Heart left ventricle (tissue), 13 donors: ENCODE measurements at regions not wholly inside any gene's neighbourhood (a gene's known extent, or its start where the extent isn't known, plus 50 kb on each side); places are given as distances from the start of the nearest gene placed in this dataset.

Experiments used
- POLR2A ChIP-seq, 2 donors: fragments of 450-650 bp; IDR thresholded peaks; one replicate each; pipeline ENCODE4 v1.6.1; 2017; ENCODE audit warnings: antibody characterized with exemption in 2 of 2, mild to moderate bottlenecking in 2 of 2, moderate library complexity in 2 of 2
- TF ChIP-seq, protein P1 (sequence below), 12 donors: fragments of 200-600 bp; sonication (generic) in 4 of 12; IDR thresholded peaks; one replicate each; pipeline versions ENCODE4 v1.5.0 to v1.8.0; 2018 to 2022; ENCODE audit warnings: antibody characterized with exemption in 12 of 12, mild to moderate bottlenecking in 5 of 12
- donor health status: ischemic (EF 13 %, LVEDD 7.1; RV severe dilation, severe dysfunction).
- donor health status: DM: no; HTN: yes; CAD: no.
- donor health status: DM: no; HTN: no; CAD: no.
- donor health status: ischemic (EF 25% LVEDD 6.9; RV normal size, moderate dysfunction).
- donor health status: ischemic (EF 25% LVEDD 5.7; RV mildly dilated, moderate dysfunction).
- donor health status: ischemic (EF 35%, LVEDD 5.7; RV mildly dilated, moderate dysfunction).
- donor health status: nonischemic (EF 11% LVEDD 7.7; RV severe dilation, severe dysfunction).
- donor health status: DM: yes; HTN: yes; CAD: no.
- donor health status: PGD.
- donor health status: ischemic (EF 29% LVEDD 5.4; RV normal size, mild dysfunction).
- donor health status: nonischemic (EF 23%, LVEDD 6.1; RV moderate dilation, normal function).

DNA sequence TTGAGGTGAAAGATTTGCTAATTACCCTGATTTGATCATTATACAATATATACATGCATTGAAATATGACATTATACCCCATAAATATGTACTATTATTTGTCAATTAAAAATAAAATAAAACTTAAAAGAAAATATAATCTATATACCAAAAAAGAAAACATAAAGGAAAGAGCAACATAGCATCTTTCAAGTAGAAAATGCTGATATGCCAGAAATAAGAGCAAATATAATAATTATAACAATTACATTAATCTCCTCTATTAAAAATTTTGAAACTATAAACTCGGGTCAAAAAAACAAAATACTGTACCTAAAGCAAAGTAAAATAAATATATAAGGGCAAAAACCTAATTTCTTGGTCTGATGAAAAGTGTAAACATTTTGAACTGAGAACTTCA lies 209.3 kb upstream of the PDE1C start:
- TF ChIP-seq, protein P1, sequence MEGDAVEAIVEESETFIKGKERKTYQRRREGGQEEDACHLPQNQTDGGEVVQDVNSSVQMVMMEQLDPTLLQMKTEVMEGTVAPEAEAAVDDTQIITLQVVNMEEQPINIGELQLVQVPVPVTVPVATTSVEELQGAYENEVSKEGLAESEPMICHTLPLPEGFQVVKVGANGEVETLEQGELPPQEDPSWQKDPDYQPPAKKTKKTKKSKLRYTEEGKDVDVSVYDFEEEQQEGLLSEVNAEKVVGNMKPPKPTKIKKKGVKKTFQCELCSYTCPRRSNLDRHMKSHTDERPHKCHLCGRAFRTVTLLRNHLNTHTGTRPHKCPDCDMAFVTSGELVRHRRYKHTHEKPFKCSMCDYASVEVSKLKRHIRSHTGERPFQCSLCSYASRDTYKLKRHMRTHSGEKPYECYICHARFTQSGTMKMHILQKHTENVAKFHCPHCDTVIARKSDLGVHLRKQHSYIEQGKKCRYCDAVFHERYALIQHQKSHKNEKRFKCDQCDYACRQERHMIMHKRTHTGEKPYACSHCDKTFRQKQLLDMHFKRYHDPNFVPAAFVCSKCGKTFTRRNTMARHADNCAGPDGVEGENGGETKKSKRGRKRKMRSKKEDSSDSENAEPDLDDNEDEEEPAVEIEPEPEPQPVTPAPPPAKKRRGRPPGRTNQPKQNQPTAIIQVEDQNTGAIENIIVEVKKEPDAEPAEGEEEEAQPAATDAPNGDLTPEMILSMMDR (IDR thresholded peaks at IDR 0.05), result no peak
- TF ChIP-seq POLR2A (IDR thresholded peaks at IDR 0.05), result no peak
